HG03064 (cell line): ENCODE measurements at regions not wholly inside any gene's neighbourhood (a gene's known extent, or its start where the extent isn't known, plus 50 kb on each side); places are given as distances from the start of the nearest gene placed in this dataset.

Experiments used
- ATAC-seq: cut with Tn5 transposase; IDR thresholded peaks from one replicate; pipeline ENCODE4 v1.9.1; 2021; ENCODE audit warnings: low read depth; ENCODE audit not compliant: unreplicated experiment

DNA sequence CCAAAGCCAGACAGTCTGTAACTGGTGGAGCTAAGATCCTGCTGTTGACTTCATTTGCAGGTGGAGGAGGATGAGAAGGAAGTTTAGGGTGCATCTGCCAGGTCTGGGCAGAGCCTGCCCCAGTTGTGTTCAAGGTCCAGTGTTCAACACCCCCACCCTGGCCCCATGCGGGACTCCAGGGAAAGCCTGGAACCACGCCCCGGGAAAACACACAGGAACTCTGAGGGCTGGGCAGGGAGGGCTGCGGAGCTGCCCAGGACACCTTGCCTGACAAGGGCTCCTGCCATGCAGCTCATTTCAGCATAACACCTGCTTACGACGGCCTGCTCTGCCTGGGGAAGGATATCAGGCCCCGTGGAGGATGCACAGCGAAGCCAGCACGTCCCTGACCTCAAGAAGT is 286.3 kb downstream of the XXYLT1 start:
- ATAC-seq, result no peak

DNA sequence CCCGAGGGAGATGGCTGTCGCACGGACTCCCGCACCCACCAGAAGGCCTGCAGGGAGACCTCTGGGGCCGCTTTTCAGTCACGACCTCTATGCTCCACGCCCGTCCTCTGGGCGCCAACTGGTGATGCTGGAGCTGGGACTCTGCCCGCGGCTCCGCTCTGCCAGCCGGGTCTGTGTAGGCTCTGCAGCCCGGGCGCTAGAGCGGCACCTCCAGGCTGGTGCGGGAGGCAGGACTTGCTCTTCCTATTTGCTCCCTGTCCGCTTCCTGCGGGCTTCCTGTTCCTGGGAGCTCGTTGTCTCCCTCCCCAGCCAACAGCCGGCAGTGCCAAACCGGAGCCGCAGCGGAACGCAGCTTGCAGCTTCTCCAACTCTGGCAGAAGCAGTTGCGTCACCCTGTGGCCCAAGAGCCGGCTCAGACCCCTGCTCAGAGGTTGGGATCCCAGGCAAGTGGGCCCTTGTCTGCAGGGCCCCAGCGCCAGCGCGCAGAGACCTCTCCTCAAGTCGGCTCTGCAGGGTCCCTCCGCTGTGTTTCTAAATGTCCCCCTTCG is 285.9 kb downstream of the XXYLT1 start:
- no peak for ATAC-seq

DNA sequence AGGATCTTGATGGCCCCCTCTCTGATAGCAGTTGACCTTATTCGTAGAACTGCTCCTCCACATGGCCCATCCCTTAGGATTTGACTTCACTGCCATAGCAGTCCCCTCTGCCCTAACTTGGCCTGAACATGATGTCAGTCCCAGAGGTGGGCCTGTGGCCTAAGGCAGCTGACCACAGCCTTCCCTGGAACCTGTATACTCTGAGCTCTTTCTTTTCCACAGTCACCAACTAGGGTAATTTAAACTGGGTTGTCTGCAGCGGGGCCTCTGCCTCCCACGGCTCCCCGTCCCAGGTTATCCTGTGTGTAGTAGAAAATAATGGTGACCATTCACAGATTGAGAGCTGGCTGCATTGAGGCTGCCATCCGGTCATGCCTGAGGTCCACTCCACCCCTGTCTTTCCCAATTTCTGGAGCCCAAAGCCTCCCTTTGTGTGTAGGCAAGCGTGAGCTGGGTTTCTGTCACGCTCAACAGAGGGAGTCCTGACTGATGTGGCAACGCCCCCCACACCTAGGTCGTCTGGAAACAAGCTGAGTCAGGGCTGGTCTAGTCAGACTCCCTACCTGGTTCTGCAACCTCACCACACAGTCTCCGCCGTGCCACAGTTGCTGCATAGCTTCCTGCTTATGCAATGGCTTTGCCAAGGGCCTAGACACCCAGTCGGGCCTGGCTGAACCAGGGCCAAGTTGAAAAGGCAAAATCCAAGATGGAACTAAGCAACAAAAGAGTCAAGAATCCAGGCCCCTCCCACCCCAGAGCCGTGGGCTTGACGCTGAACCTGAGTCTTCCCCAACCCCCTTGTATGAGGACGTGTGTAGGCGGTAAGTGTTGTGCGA is 284.5 kb downstream of the XXYLT1 start:
- no peak for ATAC-seq

DNA sequence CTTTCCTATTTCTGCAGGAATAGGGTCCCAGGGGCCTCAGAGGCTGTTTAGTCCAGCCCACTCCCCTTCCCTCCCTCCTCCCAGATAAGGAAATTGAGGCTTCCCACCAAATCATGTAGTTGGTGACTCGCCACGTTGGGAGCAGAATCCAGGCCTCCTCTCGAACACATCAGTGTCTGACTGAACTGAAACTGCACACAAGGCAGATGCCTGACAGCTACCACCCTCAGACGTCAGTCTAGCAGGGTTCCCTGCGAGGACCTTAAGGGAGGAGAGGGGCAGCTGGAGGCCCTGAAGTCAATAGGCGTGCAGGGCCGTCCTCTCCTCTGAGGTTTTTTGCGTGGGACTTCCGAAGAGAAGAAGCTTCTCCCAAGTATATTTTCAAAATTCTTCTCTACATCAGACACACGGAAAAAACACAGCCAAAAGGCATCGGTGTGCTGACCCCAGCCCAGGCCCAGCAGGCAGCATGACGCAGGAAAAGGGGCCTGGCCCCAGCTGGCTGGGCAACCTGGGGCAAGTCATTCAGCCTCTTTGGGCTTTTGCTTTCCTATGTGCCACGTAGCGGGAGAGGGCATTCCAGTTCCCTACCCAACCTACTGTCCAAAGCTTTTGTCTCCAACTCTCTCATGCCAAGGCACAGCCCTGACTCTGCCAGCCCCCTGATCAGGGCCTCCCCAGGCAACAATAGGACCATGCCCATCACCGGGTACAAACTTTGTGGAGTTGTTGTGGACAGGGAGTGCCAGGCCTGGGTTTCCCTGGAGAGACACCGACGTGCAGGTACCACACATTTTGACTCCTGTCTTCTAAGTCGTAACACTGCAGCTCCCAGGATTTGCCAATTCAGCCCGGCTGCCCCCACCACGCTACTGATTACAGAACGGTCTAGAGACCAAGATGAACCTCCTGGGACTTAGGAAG is 283.1 kb downstream of the XXYLT1 start:
- no peak for ATAC-seq

DNA sequence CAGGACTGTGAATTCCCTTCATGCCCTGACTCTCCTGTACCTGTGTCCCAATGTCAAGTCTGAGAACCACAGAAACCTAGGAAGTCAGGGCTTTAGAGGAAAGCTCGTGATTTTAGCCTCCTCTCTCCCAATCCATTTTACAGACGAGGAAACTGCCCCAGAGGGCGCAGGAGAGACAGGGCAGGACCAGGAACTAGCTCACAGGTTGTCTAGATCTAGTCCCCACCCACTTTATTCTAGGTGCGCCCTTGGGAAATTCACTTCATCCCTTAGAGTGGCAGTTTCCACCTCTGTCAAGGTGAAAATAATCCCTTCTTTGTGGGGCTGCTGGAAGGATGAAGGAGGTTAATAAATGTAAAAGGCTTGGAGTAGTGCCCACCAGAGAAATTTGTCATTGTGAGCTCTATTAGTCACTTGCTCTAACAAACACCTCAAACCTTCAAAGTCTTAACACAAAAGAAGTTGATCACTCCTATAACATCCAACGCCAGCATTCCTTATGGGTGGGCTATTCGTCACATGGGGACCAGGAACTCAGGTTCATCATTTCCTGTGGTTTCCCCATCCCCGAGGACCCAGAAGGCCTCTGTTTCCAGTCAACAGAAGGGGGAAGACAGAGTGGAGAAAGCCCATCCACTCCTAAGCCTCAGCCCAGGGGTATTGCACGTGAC is 282.3 kb downstream of the XXYLT1 start:
- ATAC-seq, result no peak

DNA sequence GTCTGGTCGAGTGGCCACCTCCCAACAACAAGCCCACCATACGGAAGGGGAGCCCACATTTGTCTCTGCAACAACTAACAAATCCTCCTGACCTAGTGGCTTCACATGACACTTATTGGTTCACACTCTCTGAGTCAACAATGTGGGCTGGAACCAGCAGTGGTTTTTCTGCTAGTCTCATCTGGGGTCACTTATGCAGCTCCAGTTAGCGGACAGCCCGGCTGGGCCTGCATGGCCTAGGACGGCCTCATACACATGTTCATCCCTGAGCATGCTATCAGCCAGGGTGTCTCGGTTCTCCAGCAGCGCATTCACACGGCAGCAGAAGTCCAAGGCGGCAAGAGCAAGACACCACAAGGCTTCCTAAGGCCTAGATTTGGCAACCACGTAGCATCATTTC is 281.7 kb downstream of the XXYLT1 start:
- ATAC-seq, result no peak

DNA sequence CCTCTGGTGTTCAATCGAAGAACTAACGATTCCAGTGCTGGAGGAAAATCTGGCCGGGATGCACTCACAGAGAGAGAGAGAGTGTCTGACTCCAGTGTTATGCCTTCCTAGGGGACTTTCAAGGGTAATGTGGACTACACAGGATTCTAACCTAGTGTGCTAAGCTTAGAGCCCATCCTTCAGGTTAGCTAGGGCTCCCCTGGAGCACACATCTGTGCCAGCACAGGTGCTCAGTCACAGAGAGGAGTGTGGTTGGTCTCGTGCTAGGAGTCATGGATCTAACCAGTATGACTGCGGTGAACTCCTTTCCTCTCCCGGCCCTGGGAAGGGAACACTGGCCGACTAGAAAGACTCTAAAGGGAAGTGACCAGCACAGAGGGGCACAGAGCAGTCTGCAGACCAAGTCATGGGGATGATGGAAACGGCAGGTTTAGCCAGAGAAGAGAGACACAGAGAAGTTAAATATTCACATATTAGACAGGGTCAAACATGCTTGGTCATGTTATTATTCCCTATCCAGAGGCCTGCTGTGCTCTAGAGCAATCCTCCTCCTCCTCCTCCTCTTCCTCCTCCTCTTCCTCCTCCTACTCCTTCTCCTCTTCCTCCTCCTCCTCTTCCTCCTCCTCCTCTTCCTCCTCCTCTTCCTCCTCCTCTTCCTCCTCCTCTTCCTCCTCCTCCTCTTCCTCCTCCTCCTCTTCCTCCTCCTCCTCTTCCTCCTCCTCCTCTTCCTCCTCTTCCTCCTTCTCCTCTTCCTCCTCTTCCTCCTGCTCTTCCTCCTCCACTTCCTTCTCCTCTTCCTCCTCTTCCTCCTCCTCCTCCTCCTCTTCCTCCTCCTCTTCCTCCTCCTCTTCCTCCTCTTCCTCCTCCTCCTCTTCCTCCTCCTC is 280.3 kb downstream of the XXYLT1 start:
- ATAC-seq, result no peak

DNA sequence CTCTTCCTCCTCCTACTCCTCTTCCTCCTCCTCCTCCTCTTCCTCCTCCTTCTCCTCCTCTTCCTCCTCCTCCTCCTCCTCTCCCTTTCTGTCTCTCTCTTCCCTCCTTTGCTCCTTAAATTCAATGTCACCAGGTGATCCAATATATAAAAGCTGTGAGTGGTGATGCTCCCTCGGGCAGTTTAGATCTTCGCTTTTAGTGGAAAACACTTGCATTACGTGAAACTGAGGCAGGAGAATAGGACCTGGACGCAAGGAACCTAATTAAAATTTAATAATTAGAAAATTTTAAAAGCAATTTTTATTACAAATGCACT is 279.7 kb downstream of the XXYLT1 start:
- ATAC-seq, result no peak

DNA sequence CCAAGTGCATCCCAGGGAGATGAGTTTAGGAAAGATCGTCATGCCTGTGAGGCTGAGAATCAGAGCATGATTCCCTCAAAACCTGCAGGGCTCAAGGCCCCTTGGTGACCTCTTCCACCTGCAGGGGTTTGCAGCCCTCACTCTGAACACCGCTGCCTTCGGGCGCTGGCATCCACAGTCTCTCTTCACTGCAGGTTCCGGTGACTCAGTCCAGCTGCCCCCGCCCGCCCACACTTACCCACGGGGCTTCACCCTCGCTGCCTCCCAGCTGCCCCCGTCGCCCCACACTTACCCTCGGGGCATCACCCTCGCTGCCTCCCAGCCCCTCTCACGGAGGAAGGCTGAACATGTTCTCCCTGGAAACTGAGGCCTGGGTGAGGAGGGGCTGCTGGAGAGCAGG is 277.1 kb downstream of the XXYLT1 start:
- ATAC-seq, result no peak

DNA sequence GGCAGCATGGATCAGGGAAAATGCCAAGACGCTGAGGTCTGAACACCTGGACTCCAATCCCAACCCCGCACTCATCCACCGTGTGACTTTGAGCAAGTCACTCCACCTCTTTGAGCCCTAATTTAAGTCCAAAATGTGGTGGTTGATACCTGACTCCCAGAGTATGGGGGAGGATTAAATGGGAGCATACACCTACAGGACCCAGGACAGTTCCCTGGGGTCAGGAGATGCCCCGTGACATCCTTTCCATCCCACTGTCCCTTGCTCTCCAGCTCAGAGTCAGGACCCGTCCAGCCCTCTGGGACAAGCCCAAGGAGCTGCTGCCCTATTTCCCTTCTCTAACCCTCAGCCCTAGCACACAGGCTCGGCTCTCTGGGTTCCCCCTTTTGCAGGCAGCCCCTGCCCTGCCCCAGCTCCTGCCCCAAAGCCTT is 276.4 kb downstream of the XXYLT1 start:
- ATAC-seq, result no peak

DNA sequence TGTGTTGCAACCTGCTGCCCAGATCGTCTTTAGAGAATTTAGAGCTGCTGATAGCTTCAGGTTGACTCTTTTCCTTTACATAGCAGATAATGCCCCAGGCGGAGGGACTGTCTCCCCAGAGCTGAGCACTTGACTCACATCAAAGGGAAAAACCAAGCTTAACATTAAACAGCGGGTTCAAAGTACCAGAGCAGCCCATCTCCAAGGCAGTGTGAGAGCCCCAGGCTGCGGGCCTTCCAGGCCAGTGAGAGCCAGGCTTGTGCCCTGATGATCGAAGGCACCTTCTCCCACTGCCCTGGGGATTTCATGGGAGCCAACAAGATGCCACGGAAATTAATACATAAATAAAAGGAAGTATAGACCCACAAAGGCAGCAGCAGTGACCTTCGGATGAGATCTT is 275.6 kb downstream of the XXYLT1 start:
- ATAC-seq, result no peak

DNA sequence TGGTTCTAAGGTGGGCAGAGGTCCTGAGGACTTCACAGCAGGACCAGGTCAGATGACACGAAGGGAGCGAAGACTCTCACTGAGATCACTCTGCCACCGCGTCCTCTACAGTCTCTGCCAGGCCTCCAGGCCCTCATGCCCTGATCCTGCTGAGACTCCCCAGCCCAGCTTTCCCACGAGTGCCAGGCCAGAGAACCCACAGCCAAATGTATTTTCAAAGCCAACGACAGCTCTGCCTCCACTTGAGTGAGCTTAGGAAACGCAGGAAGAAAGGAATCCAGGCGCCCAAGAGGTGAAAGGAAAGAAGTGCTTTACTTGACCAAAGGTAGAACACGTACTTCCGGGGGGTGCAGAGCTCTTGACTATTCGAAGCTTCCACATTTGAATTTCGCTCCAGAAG is 275.0 kb downstream of the XXYLT1 start:
- no peak for ATAC-seq

DNA sequence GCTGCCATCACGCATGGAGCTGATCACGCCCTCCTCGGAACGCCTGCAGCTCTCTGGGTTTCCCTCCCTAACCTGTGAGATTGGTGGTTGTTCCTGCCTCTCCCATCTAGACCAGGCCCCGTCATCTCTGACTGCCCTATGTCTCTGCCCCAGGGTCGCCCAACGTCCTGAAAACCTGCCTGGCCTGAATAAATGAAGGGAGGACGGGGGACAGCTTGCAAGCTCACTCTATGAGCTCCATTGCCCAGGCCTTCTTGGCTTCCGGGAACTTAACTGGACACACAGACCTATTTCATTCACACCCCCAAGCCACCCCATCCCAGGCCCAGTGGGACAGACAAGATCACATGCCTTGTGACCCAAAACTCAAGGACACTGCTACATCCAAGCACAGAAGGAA is 274.2 kb downstream of the XXYLT1 start:
- no peak for ATAC-seq

DNA sequence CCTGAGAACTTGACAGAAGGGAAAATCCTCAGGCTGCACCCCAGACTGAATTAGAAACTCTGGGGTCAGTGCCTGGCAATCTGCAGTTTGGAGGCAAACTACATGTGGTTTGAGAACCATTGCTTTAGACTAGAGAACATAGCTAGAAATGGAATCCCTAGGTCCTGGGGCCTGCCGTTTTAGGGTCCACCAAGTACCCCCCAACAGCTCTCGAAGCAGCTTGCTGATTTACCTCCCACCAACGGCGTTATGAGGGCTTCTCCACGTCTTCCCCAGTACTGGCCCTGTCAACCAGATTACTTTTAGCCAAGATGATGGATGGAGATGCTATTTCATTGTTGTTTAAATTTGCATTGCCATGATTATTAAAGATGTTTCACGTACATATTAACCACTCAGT is 272.5 kb downstream of the XXYLT1 start:
- ATAC-seq, result no peak

DNA sequence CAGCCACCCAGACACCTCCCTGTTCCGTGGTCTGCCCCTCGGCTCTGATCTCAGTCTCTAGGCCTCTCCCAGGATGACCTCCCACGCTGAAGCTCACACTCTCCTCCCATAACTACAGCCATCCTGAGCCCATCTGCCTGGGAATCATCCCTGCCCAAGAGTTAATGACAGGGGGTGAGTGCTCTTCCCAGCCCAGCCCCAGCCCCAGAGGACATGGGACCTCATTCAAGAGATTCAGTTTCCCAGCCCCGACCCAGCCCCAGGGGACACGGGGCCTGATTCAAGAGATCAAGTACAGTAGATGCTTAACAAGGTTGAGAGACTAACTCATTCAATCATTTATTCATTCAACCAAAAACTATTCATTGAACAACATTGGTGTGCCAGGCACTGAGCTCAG is 272.0 kb downstream of the XXYLT1 start:
- ATAC-seq, result no peak

DNA sequence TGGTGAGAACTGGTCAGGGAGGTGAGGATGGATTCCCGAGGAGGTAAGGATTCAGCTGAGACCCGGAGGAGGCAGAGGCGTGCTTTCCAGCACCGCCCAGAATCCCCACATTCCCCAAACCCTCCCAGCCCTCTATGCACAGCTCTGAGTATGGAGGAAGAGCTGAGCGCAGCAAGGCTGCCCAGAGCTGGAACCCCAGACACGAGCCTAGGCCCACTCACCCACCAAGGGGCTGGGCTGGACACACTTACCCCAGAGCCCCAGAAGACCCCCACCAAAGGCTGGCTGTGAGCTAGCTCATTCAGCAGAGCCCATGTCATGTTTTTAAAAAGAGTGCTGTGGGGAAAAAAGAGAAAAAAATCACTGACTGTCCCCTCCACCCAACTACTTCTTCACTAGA is 271.5 kb downstream of the XXYLT1 start:
- ATAC-seq, result no peak

DNA sequence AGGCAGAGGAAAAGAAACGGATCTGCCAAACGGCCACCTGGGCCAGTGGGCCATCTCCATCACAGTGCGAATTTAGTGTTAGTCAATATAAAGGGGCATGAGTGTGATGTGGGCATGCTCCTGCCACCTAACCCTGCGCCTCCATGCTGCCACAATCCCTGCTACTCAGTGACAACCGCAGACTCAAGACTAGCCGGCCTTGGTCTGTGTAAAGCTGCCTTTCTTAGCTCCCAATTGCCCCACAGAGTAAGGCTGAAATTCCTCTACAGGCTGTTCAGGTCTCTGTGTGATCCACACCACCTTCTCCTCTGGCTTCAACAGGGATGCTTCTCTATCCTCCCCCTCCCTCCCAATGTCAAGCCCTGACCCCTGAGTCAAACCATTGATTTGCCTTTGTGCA is 269.7 kb downstream of the XXYLT1 start:
- ATAC-seq, result no peak

DNA sequence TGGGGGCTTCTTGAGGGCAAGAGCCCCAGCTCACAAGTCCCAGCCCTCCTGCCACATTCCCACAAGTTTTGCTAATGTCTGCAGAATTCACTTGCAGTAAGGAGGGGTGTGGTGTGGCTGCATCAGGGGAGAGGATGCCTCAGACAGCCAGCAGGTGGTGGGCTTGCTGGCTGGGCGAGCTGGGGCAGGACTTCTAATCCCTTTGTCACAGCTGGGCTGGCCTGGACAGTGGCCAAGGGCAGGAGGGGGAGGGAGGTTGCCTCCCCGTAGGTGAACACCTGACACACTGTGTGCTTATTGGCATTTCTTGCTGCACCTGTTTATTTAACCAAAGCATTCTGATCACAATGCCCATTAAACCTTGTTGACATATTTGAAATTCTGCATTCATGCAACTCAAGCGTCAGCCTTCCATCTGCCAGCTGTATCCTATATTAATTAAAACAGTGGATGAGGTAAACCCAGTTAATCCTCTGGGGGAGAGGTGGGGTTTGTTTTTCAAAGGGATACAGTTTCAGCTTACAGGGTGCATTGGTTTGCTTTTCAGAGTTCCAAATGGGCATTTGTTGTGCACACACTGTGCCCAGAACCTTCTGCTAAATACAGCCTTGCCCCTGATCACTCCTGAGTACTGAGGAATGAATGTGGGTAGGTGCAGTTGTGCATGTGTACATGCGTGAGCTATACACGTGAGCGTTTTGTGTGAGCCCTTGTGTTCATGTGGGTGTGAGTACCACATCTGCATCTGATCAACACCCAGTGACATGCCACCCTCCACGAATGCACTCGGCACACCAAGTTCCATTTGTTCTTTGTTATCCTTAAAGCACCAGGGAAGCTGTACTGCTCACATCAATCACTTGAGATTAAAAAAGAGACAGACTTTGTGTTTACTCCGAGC is 268.7 kb downstream of the XXYLT1 start:
- no peak for ATAC-seq
